GM21360 (cell line): ENCODE measurements at regions not wholly inside any gene's neighbourhood (a gene's known extent, or its start where the extent isn't known, plus 50 kb on each side); places are given as distances from the start of the nearest gene placed in this dataset.

Experiments
- ATAC-seq: cut with Tn5 transposase; IDR thresholded peaks from one replicate; pipeline ENCODE4 v1.9.1; 2021; ENCODE audit warnings: mild to moderate bottlenecking, moderate library complexity; ENCODE audit not compliant: unreplicated experiment

DNA sequence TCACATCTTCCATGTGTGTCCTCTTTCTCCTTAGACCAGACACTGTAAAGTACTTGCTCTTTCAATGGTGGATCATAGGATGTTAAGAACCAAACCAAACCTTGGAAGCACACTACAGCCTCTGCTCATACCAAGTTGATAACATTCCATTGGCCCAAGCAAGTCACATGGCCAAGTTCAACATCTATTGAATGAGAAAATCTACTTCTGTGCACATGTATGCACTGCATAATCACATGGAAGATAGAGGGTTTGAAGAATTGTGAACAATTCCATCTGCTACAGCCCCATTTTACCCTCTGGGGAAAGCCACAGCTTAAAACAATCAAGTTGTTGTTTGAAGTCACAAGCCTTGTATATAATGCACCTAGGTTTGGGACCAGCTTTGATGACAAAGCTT is 68.2 kb downstream of the MFAP3 start:
- no peak for ATAC-seq

DNA sequence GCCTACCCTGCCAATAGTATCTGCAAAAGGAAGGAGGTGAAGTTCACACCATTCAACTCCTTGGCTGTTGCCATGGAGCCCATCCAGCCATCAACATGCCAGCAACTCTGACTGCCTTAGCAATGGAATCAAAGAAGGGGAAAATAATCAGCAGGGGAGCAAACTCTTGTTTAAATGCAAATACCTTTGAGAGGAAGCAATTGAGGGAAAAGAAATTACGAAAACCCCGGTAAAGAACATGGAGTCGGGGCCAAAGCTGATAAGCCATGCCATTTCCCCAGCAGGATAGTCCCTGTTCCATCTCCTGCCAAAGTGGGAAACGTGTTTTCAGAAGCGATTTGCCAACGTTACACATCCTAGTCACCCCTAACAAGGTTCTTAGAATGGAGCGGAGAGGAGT is 69.0 kb downstream of the MFAP3 start:
- ATAC-seq, result no peak

DNA sequence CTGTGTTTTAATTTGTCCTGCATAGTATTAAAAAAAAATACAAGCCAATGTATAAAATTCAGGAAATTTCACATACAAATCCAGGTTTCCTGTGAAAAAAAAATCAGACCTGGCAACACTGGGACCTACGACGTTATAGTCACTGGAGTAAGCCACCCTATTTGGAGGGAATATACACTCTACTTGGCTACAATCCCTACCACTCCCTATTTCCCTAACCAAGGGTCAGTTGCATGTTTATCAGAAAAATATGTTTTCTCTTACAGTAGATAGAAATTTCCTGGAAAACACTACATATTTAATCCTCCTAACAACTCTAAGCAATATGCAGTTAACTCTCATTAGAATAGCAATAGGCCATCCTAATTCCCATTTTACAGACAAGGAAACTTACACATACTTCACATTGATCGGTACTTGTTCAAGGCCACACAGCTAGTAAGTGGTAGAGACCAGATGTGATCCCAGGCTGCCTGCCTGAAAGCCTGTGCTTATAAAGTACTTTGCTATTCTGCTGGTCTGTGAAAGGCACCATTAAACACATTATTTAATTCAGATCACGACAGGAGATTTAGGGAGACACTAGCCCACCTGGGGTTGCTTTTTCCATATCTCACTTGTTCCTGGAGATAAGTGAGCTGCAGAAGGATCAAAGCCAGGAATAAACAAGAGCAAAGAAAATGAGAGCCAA is 70.8 kb downstream of the MFAP3 start:
- no peak for ATAC-seq

DNA sequence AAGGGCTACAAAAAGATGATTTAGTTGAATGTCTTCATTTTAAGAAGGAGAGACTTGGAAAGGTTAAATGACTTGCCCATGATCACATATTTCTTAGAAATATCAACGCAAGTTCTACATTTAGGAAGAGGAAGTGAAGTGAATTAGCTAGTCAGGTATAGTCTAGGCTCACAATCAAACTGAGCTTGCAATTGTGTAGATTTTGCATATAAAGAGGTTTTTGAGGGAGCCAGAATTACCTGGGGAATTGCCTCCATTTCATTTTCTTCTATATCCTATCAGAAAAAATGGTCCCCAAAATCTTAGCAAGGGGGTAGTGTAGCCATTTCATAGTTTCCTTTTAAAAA is 71.3 kb downstream of the MFAP3 start:
- ATAC-seq, result no peak

DNA sequence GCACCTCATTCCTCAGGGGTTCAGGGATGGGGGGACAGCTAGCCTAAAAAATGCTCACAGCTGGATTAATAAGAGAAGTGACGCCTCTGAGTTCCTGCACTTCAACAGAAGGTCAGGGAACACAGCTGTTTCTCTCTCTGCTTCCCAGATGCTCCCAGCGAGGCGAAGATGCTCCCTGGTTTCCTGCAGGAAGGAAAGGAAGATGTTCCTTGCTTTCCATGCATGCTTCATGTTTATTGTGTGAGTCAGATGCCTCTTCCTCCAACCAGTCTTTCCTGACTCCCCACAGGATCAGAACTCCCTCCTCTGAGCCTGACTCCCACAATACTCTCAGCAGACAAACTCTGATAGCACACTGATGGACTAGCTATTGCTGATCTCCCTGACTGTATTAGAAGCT is 71.9 kb downstream of the MFAP3 start:
- no peak for ATAC-seq

DNA sequence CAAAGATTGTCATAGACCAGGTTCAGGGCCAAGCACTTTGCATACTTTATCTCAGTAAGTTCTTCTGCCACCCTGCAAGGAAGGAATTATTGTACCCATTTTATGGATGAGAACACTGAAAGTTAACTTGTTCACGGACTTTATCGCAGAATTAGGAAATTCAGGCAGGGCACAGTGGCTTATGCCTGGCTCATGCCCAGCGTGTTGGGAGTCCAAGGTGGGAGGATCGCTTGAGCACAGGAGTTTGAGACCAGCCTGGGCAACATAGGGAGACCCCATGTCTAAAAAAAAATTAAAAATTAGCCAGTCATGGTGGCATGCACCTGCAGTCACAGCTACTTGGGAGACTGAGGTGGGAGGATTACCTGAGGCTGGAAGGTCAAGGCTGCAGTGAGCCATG is 72.4 kb downstream of the MFAP3 start:
- ATAC-seq, result no peak

DNA sequence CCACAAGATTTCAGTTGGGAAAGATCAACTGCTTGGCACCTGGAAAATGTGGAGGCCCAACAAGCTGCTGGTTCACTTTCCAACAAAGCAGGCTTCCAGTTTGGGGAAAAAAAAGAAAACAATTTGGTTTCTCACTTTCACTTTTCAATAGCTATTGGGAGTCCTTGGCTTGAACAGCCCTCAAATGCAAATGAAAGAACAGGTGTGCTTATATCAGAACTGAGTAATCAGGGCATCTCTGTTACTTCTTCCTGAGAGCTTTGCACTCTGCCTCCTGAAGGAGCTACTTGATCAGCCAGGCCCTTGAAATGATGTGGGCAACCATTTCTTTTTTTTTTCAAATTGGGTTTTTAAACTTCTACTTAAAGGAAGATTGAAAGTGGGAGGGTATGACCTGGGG is 73.5 kb downstream of the MFAP3 start:
- ATAC-seq, result peak; percentile 93

DNA sequence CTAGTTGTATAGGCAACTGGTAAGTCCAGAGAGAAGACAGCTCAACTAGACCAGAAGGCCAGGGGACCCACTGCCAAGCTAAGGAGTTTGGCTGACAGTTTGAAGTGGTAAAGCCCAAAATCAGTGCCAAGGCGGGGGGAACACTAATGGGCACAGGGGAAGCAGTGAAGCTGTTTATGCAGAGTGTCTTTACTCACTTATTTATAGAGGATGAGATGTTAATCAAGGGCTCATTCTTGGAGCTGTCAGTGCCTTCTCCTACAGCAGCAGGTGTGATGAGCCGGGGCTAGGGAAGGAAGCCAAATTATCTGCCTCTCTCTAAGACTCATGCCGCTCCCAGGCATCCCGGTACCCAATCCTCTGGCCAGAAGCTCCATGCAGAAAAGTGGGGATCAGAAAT is 75.2 kb upstream of the GALNT10 start:
- ATAC-seq, result no peak

DNA sequence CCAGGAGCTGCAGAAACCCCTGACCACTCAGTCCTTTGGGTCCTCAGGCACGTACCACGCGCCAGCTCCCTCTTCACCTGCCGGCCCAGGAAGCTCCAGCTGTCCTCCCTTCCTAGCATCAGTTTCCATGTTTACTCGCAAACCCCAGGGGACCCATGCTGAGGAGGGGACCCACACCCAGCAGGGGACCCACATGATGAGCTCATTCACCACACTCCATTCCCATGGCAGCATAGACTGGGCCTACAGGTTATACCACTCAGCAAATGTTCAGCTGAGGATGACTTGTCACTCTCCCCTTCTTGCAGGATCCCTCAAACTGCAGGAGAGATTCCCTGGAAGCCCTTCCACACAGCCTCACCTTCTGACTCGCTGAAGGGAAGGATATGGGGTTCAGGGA is 73.5 kb upstream of the GALNT10 start:
- ATAC-seq, result no peak

DNA sequence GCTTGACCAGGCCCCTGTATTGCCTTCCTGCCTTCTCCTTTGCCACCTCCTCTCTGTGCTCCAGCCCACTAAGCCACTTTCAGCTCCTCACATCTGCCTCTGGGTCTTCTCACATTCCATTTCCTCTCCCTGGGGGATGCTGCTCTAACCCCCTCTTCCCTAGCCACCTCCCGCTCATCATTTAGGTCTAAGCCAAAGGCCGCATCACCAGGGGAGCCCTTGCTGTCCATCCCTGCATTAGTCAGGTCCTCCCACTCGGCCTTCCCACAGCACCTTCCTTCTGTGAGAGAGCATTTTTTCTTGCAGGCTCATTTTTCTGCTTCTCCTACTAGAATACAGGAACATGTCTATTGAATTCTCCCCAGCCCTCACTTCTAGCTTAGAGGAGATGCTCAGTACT is 72.6 kb upstream of the GALNT10 start:
- ATAC-seq, result no peak

DNA sequence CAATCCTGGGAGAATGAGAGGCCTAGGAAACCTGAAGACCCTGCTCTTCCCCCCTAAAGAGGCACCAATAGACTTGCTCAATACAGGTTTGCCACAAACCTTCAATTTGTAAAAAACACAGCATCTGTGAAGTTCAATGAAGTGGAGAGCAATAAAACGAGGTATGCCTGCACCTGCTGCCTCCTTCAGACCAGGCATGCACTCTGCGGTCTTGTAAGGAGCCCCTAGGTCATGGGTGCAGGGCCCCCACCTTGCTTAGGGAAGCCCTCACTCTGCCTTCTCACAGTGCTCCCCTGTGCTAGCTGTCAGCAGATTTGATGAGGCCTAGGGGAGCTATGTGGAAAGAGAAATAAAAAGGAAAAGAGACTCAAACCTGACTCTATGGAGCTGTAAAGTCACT is 72.1 kb upstream of the GALNT10 start:
- no peak for ATAC-seq

DNA sequence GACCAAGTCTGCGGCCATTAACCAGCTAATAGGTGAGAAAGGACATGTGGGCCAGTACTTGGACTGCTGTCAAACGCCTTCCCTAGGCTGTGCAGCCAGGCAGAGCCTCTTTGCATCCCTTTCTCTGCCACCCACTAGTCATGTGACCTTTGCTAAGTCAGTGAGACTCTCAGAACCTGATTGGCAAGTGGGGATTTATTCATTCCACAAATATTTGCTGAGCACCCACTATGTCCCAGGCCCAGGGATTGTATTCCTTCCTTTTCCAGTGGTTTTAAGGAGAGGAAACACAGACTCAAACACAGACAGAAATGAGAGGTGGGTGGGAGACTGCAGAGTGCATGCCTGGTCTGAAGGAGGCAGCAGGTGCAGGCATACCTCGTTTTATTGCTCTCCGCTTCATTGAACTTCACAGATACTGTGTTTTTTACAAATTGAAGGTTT is 71.6 kb upstream of the GALNT10 start:
- no peak for ATAC-seq

DNA sequence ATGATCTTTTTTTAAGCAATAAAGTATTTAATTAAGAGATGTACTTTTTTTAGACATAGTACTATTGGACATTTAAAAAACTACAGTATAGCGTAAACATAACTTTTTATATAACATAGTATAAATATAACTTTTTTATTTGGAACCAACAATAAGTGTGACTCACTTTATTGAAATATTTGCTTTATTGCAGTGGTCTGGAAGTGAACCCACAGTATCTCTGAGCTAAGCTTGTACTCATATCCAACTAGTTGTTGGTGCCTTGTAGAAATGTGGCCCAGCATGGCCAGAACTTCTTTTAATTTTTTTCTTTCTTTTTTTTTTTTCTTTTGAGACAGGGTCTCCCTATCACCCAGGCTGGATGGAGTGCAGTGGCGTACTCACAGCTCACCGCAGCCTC is 61.5 kb upstream of the GALNT10 start:
- no peak for ATAC-seq

DNA sequence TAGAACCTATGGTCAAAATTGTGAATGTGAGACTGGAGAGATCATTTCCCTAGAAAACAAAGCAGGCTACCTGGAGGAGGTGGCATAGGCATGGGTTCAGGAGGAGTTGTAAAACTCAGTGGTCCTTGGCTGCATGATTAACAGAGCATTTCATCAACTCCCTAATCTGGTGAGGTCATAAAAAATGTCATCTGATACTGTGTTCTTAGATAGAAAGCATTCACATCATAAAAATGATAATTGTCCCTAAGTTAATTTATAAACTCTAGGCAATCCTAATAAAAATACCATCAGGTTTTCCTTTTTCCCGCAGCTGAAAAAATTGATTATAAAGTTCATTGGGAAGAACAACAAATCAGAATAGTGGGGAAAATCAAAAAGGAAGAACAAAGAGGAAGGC is 60.6 kb upstream of the GALNT10 start:
- ATAC-seq, result no peak

DNA sequence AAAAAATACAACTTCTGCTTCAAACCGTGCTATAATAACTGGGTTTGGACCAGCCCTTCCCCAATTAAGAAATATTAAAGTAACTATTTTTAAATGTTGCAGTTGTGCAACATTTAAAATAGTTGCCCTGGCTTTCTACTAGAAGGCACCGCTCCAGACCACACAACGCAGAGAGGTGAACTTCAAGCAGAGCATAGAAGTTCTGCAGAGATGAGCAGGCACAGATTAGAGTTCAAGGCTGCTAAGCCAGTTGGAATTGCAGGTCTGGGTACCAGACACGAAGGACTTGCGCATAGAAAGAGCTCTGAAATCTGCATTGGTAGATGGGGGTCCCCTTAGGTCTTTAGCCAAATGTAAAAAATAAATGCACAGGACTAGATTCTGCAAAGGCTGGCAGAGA is 58.7 kb upstream of the GALNT10 start:
- ATAC-seq, result no peak

DNA sequence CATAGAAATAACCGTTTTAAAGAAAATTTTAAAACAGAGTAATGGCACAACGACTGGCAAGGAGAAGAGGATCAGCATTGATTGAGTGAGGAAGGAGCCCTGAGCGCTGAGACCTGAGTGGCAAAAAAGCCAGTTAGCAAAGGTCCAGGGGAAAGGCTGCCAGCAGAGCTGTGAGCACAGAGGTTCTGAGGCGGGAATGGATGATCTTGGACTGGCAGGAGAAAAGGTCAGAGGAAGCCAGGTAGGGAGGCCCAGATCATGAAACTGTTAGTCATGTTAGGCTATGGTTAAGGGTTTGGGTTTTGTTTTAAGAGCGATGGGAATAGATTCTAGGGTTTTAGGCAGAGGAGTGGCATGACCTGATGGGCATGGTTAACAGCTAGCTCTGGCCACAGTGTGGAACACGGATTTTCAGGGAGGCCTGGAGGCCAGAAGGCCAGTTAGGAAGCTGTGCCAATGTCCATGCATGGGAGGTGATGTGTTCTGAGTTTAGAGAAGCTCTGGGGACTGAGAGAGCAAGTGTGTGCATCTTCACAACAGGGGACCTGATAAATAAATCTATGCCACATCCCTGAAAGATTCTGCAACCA is 57.7 kb upstream of the GALNT10 start:
- ATAC-seq, result no peak

DNA sequence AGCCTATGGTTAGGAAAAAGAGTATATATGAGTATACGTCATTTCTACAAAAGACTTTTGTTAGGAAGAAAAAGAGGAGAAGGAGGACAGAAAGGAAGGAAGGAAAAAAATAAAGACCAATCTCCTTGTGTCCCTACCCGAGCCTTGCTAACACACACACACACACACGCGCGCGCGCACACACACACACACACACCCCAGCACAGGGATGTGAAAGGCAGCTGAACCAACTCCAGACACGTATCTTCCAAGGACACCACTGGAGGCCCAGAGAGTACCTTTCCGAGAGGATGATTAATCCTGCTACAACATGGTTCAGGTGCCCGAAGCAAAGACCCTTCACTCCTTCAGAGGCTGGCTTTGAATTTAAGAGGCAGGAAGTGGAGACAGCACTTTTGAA is 56.9 kb upstream of the GALNT10 start:
- ATAC-seq, result no peak

DNA sequence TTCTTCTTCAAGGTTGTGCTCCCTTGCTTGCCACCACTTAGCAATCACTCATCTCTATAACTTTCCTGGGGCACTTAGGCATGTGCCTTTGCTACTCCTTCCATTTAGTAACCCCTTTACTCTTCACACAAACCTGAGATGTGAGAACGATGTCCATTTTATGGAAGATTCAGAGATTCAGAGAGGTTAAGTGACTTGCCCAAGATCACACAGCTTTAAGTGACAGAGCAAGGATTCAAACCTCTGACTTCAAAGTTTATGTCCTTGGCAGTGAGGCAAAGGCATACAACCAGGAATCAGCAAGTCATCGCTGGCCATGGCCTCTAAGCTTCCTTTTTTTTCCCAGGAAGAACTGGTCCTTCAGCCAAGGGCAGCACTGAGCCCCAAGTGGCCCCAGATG is 56.0 kb upstream of the GALNT10 start:
- ATAC-seq, result no peak

DNA sequence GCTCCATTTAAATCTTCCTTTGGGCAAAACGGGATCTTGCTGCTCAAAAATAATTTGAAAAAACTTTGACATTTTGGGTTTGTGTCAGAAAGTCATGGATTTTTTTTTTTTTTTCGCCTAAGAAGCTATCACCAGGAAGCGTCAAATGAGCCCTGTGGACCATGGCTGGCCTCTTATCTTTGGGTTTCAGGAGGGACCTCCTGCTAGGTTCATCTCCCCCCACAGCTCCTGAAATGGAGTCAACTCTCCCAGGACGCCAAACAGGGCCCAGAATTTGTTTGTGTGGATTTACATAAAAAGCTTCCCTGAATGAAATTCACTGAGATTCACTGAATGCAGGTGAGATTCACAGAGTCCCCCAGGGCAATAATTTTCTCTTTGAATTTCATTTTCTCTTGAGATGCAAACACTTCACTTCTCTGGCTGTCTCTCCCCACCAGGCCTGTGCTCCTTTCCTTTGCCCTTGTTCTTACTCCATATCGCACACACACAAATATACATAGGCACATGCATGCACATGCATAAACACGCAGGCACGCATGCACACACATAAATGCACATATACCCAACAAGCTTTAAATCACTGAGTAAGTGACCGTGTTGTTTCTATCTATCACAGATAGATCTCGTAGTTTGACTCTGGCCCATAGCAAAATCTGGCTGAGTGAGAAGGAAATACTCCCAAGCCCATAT is 55.3 kb upstream of the GALNT10 start:
- ATAC-seq, result no peak

DNA sequence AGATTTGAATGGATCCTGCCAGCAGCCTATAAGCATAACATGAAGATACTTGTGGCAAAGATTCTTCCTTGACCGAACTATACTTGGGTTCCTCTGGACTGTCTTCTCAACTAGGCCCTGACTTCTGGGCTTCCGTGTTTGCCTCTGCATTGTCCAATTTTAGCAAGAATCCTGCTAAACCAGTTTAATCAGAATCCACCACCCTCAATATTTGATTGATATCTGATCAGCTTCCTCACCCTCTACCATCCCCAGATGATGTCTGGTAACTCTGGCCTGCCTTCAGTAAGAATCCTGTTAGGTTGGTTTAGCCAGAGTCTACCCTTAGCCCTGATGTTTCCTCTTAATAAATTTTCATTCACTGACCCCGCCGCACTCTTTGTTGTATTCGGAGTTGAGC is 54.4 kb upstream of the GALNT10 start:
- no peak for ATAC-seq

DNA sequence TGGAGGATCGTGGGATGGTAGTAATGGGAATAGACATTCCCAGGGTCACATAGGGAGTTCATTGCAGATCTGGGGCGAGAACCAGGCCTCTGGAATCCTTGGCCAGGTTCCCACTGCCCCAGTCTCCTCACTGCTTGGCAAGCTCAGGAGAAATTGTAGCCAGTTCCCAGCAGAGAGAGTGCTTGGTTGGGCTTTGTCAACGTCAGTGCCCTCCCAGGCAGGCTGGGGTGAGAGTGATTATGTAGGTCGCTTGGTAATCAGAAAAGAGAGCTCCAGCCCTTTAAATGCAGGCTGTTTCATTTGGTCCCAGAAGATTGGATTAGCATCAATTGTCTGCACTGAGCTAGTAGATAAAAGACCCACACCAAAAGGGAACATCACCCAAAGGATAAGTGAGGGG is 51.8 kb upstream of the GALNT10 start:
- no peak for ATAC-seq

DNA sequence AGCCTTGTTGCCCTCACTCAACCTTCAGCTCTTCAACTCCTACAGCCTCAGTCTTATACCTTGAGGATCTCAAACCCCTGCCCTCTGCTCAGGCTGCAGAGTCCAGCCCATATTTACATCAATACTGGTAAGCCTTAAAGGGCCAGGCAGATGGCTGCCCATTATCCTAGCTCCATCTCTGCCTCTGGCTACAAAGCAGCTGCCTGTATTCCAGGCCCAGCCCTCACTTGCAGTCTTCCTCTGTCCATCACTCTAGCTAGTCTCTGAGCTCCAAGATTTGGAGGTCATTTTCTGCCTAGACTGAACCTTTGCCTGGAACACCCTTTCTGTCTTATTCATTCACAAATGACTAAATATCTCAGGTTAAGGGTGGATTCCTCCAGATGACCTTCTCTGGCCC is 50.2 kb upstream of the GALNT10 start:
- no peak for ATAC-seq
